ENCODE measurements at regions not wholly inside any gene's neighbourhood (a gene's known extent, or its start where the extent isn't known, plus 50 kb on each side); places are given as distances from the start of the nearest gene placed in this dataset.

DNA sequence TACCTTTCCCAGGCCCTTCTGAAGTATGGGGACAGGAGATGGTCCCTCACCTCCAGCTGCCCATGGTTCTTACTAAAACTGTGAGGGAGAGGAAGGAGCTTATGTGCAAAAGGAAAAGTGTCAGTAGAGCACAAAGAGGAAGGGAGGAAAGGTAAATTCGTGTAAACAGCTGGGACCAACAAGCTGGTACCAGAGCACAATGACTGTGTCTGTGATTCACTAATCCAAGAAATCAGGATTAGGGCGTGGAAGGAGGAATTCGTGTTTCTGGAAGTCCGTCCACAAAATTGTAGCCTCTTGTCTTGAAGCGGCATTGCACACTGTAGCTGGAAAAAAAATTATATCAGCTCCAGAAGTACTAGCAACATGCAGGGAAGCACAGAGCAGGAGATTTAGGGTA, 129.0 kb upstream of the RREB1 start:
- TF ChIP-seq, protein P1, sequence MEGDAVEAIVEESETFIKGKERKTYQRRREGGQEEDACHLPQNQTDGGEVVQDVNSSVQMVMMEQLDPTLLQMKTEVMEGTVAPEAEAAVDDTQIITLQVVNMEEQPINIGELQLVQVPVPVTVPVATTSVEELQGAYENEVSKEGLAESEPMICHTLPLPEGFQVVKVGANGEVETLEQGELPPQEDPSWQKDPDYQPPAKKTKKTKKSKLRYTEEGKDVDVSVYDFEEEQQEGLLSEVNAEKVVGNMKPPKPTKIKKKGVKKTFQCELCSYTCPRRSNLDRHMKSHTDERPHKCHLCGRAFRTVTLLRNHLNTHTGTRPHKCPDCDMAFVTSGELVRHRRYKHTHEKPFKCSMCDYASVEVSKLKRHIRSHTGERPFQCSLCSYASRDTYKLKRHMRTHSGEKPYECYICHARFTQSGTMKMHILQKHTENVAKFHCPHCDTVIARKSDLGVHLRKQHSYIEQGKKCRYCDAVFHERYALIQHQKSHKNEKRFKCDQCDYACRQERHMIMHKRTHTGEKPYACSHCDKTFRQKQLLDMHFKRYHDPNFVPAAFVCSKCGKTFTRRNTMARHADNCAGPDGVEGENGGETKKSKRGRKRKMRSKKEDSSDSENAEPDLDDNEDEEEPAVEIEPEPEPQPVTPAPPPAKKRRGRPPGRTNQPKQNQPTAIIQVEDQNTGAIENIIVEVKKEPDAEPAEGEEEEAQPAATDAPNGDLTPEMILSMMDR (IDR thresholded peaks at IDR 0.05) = no peak
- TF ChIP-seq ZFX (IDR thresholded peaks at IDR 0.05; ENCODE audit: borderline replicate concordance) = no peak

All from 22Rv1 (cell line).